GM23338 (cell line): ENCODE measurements at regions not wholly inside any gene's neighbourhood (a gene's known extent, or its start where the extent isn't known, plus 50 kb on each side); places are given as distances from the start of the nearest gene placed in this dataset.

Experiments used
- ATAC-seq: fragments of 200-7000 bp; cut with Tn5 transposase; 3 replicates; pipeline ENCODE4 v1.9.1; 2020
- DNase-seq: peaks from one replicate; pipeline ENCODE4 v3.0.0-alpha.2; 2015; ENCODE audit warnings: low spot score
- H2AFZ ChIP-seq: fragments of 200-600 bp; sonication (generic); 2 replicates; pipeline ENCODE4 v1.8.0; 2016; ENCODE audit warnings: antibody characterized with exemption, mild to moderate bottlenecking, moderate library complexity
- H3F3A ChIP-seq: fragments of 200-600 bp; sonication (generic); replicated peaks from 2 replicates; pipeline ENCODE4 v1.8.0; 2017; ENCODE audit warnings: antibody characterized with exemption, mixed run types, low read depth
- H3K27ac ChIP-seq: fragments of 200-600 bp; sonication (generic); 2 replicates; pipeline ENCODE4 v1.6.1; 2016; ENCODE audit warnings: low read depth
- H3K27me3 ChIP-seq: fragments of 200-600 bp; sonication (generic); 2 replicates; pipeline ENCODE4 v1.8.0; 2016; ENCODE audit warnings: mild to moderate bottlenecking, mixed run types, moderate library complexity; ENCODE audit not compliant: insufficient read depth
- H3K36me3 ChIP-seq: fragments of 200-600 bp; sonication (generic); 2 replicates; pipeline ENCODE4 v1.8.0; 2016; ENCODE audit warnings: mild to moderate bottlenecking; ENCODE audit not compliant: insufficient read depth
- H3K4me1 ChIP-seq: fragments of 200-600 bp; sonication (generic); 2 replicates; pipeline ENCODE4 v1.8.0; 2016; ENCODE audit warnings: mild to moderate bottlenecking, moderate library complexity; ENCODE audit not compliant: insufficient read depth
- H3K4me2 ChIP-seq: fragments of 200-600 bp; sonication (generic); 2 replicates; pipeline ENCODE4 v1.7.1; 2017; ENCODE audit warnings: mixed run types
- H3K4me3 ChIP-seq: fragments of 200-600 bp; sonication (generic); 2 replicates; pipeline ENCODE4 v1.6.1; 2016; ENCODE audit warnings: mixed run types
- H3K79me2 ChIP-seq: fragments of 200-600 bp; sonication (generic); replicated peaks from 2 replicates; pipeline ENCODE4 v1.8.0; 2017; ENCODE audit warnings: mild to moderate bottlenecking; ENCODE audit not compliant: insufficient read depth
- H3K9me2 ChIP-seq: fragments of 200-600 bp; sonication (generic); 2 replicates; pipeline ENCODE4 v1.8.0; 2017; ENCODE audit not compliant: insufficient read depth
- H4K20me1 ChIP-seq: fragments of 200-600 bp; sonication (generic); replicated peaks from 2 replicates; pipeline ENCODE4 v1.8.0; 2017; ENCODE audit warnings: mild to moderate bottlenecking; ENCODE audit not compliant: insufficient read depth
- H3K27ac Mint-ChIP-seq: 2 replicates; pipeline ENCODE4 v1.8.0; 2020; ENCODE audit warnings: inconsistent platforms, mild to moderate bottlenecking, moderate library complexity, mixed read lengths
- H3K27me3 Mint-ChIP-seq: 3 replicates; pipeline ENCODE4 v1.8.0; 2022; ENCODE audit warnings: low read depth, mild to moderate bottlenecking, moderate library complexity, mixed read lengths, inconsistent platforms; ENCODE audit not compliant: insufficient read depth, poor library complexity
- H3K36me3 Mint-ChIP-seq: 3 replicates; pipeline ENCODE4 v1.8.0; 2021; ENCODE audit warnings: low read depth, mild to moderate bottlenecking, inconsistent platforms, moderate library complexity, mixed read lengths
- H3K4me1 Mint-ChIP-seq: 3 replicates; pipeline ENCODE4 v1.8.0; 2020; ENCODE audit warnings: mild to moderate bottlenecking, inconsistent platforms, mixed read lengths
- H3K4me3 Mint-ChIP-seq: 3 replicates; pipeline ENCODE4 v1.8.0; 2021; ENCODE audit warnings: moderate library complexity, mild to moderate bottlenecking, inconsistent platforms, mixed read lengths
- H3K9me3 Mint-ChIP-seq: 3 replicates; pipeline ENCODE4 v1.8.0; 2020; ENCODE audit warnings: moderate library complexity, mild to moderate bottlenecking, inconsistent platforms, mixed read lengths
- CREB1 ChIP-seq: fragments of 250-450 bp; sonication (Bioruptor Pico); IDR thresholded peaks from 2 replicates; pipeline ENCODE4 v1.5.0; 2020; ENCODE audit warnings: low read depth, mild to moderate bottlenecking, moderate library complexity
- EZH2phosphoT487 ChIP-seq: fragments of 200-600 bp; sonication (generic); IDR thresholded peaks from one replicate; pipeline ENCODE4 v1.8.1; 2018; ENCODE audit warnings: antibody characterized with exemption; ENCODE audit not compliant: unreplicated experiment
- JUNB ChIP-seq: IDR thresholded peaks from one replicate; pipeline ENCODE4 v1.6.1; 2016; ENCODE audit warnings: antibody characterized with exemption; ENCODE audit not compliant: unreplicated experiment
- NANOG ChIP-seq: IDR thresholded peaks from 2 replicates; pipeline ENCODE4 v1.6.1; 2016; ENCODE audit warnings: antibody characterized with exemption, borderline replicate concordance
- POLR2AphosphoS5 ChIP-seq: IDR thresholded peaks from 2 replicates; pipeline ENCODE4 v1.6.1; 2016; ENCODE audit warnings: antibody characterized with exemption, low read depth
- STAT1 ChIP-seq: IDR thresholded peaks from one replicate; pipeline ENCODE4 v1.6.1; 2016; ENCODE audit warnings: antibody characterized with exemption; ENCODE audit not compliant: unreplicated experiment
- ZNF114 ChIP-seq: fragments of 250-450 bp; sonication (Bioruptor Pico); IDR thresholded peaks from 2 replicates; pipeline ENCODE4 v1.5.0; 2020; ENCODE audit warnings: mild to moderate bottlenecking, moderate library complexity
- ZNF331 ChIP-seq: fragments of 250-450 bp; sonication (Bioruptor Pico); IDR thresholded peaks from 2 replicates; pipeline ENCODE4 v1.5.0; 2020; ENCODE audit warnings: low read depth, mild to moderate bottlenecking, moderate library complexity
- ZNF462 ChIP-seq: fragments of 250-450 bp; sonication (Bioruptor Pico); IDR thresholded peaks from 2 replicates; pipeline ENCODE4 v1.5.0; 2020; ENCODE audit warnings: mild to moderate bottlenecking, moderate library complexity
- TF ChIP-seq, protein P1 (sequence below): IDR thresholded peaks from 2 replicates; pipeline ENCODE4 v1.6.1; 2016; ENCODE audit warnings: antibody characterized with exemption
- TF ChIP-seq, protein P2 (sequence below): IDR thresholded peaks from one replicate; pipeline ENCODE4 v1.6.1; 2018; ENCODE audit warnings: antibody characterized with exemption; ENCODE audit not compliant: unreplicated experiment
- TF ChIP-seq, protein P3 (sequence below), 2 experiments: fragments of 200-600 bp in 1 of 2; sonication (generic) in 1 of 2; conservative IDR thresholded peaks; 2 replicates each; pipeline versions ENCODE4 v1.5.1 to v1.6.1; 2016 to 2017; ENCODE audit warnings: antibody characterized with exemption in 2 of 2, low read depth in 2 of 2, mild to moderate bottlenecking in 2 of 2, moderate library complexity in 1 of 2

- H4K20me1 ChIP-seq: no peaks in the 10 kb centered on the region
- H3K4me1 Mint-ChIP-seq: peaks cover 5% of the 10 kb centered on the region; the same call in 1 of the 3 replicates
- no peak for TF ChIP-seq POLR2AphosphoS5
- TF ChIP-seq EZH2phosphoT487: no peak
- no peak for TF ChIP-seq ZNF114 (CRISPR knock-in tag)
- TF ChIP-seq, protein P1, sequence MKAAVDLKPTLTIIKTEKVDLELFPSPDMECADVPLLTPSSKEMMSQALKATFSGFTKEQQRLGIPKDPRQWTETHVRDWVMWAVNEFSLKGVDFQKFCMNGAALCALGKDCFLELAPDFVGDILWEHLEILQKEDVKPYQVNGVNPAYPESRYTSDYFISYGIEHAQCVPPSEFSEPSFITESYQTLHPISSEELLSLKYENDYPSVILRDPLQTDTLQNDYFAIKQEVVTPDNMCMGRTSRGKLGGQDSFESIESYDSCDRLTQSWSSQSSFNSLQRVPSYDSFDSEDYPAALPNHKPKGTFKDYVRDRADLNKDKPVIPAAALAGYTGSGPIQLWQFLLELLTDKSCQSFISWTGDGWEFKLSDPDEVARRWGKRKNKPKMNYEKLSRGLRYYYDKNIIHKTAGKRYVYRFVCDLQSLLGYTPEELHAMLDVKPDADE: no peak
- TF ChIP-seq NANOG: no peak
- no peak for TF ChIP-seq CREB1
- TF ChIP-seq ZNF462 (CRISPR knock-in tag): no peak
- TF ChIP-seq ZNF331: no peak
- TF ChIP-seq JUNB: no peak
- TF ChIP-seq STAT1: no peak
- TF ChIP-seq, protein P2, sequence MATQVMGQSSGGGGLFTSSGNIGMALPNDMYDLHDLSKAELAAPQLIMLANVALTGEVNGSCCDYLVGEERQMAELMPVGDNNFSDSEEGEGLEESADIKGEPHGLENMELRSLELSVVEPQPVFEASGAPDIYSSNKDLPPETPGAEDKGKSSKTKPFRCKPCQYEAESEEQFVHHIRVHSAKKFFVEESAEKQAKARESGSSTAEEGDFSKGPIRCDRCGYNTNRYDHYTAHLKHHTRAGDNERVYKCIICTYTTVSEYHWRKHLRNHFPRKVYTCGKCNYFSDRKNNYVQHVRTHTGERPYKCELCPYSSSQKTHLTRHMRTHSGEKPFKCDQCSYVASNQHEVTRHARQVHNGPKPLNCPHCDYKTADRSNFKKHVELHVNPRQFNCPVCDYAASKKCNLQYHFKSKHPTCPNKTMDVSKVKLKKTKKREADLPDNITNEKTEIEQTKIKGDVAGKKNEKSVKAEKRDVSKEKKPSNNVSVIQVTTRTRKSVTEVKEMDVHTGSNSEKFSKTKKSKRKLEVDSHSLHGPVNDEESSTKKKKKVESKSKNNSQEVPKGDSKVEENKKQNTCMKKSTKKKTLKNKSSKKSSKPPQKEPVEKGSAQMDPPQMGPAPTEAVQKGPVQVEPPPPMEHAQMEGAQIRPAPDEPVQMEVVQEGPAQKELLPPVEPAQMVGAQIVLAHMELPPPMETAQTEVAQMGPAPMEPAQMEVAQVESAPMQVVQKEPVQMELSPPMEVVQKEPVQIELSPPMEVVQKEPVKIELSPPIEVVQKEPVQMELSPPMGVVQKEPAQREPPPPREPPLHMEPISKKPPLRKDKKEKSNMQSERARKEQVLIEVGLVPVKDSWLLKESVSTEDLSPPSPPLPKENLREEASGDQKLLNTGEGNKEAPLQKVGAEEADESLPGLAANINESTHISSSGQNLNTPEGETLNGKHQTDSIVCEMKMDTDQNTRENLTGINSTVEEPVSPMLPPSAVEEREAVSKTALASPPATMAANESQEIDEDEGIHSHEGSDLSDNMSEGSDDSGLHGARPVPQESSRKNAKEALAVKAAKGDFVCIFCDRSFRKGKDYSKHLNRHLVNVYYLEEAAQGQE: no peak
- TF ChIP-seq, protein P3, sequence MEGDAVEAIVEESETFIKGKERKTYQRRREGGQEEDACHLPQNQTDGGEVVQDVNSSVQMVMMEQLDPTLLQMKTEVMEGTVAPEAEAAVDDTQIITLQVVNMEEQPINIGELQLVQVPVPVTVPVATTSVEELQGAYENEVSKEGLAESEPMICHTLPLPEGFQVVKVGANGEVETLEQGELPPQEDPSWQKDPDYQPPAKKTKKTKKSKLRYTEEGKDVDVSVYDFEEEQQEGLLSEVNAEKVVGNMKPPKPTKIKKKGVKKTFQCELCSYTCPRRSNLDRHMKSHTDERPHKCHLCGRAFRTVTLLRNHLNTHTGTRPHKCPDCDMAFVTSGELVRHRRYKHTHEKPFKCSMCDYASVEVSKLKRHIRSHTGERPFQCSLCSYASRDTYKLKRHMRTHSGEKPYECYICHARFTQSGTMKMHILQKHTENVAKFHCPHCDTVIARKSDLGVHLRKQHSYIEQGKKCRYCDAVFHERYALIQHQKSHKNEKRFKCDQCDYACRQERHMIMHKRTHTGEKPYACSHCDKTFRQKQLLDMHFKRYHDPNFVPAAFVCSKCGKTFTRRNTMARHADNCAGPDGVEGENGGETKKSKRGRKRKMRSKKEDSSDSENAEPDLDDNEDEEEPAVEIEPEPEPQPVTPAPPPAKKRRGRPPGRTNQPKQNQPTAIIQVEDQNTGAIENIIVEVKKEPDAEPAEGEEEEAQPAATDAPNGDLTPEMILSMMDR (conservative IDR thresholded peaks at IDR 0.05; ENCODE audit: low read depth in 2 of 2): no peak
- no peak overlapping the region for H3K4me3 Mint-ChIP-seq
- H3K79me2 ChIP-seq: no peaks in the 10 kb centered on the region
- DNase-seq: no peak
- peaks cover 8% of the 10 kb centered on the region; the same call in 1 of the 2 replicates for H3K9me2 ChIP-seq
- H3K27ac ChIP-seq: no peak overlapping the region
- no peak overlapping the region for H3K4me2 ChIP-seq
- H3F3A ChIP-seq: no peaks in the 10 kb centered on the region
- H3K4me1 ChIP-seq: no peaks in the 10 kb centered on the region
- no peaks in the 10 kb centered on the region for H3K36me3 ChIP-seq
- no peak overlapping the region for H2AFZ ChIP-seq
- peaks cover 4% of the 10 kb centered on the region; the same call in 1 of the 3 replicates for H3K9me3 Mint-ChIP-seq
- ATAC-seq: no peak
- no peak overlapping the region for H3K4me3 ChIP-seq
- H3K36me3 Mint-ChIP-seq: no peaks in the 10 kb centered on the region
- no peaks in the 10 kb centered on the region for H3K27me3 ChIP-seq
- H3K27me3 Mint-ChIP-seq: peaks cover 6% of the 10 kb centered on the region
- no peak overlapping the region for H3K27ac Mint-ChIP-seq
Measured at GRCh38 chr18:7366597-7366996, 135.7 kb downstream of the LRRC30 start.
